Right lobe of liver (tissue), 4 donors: ENCODE measurements at regions not wholly inside any gene's neighbourhood (a gene's known extent, or its start where the extent isn't known, plus 50 kb on each side); places are given as distances from the start of the nearest gene placed in this dataset.

Experiments used
- CTCF ChIP-seq, 4 donors: fragments of 200-600 bp in 3 of 4; fragments of 450-650 bp in 1 of 4; IDR thresholded peaks; one replicate each; pipeline versions ENCODE4 v1.5.1 to v1.8.0; 2016 to 2022; ENCODE audit warnings: antibody characterized with exemption in 4 of 4, mild to moderate bottlenecking in 2 of 4
- POLR2A ChIP-seq: fragments of 450-650 bp; IDR thresholded peaks from one replicate; pipeline ENCODE4 v1.6.1; 2017; ENCODE audit warnings: antibody characterized with exemption, mild to moderate bottlenecking
- donor health status: DM: no; HTN: no; CAD: no.
- donor health status: DM: no; HTN: no; CAD: no.
- donor health status: DM: no; HTN: yes; CAD: no.

GRCh38 chr2:60047347-60047746, 506.1 kb downstream of the BCL11A start:
- TF ChIP-seq CTCF (IDR thresholded peaks at IDR 0.05) (no peak), POLR2A (no peak)
